GM19023 (cell line): ENCODE measurements at regions not wholly inside any gene's neighbourhood (a gene's known extent, or its start where the extent isn't known, plus 50 kb on each side); places are given as distances from the start of the nearest gene placed in this dataset.
"Not testable (repeated sequence)": the region's sequence is repeated elsewhere in the genome, so short reads cannot be mapped to it uniquely, and the experiment has no call there.

Experiments
- ATAC-seq: cut with Tn5 transposase; IDR thresholded peaks from one replicate; pipeline ENCODE4 v1.9.1; 2021; ENCODE audit warnings: mild to moderate bottlenecking, moderate library complexity; ENCODE audit not compliant: unreplicated experiment

- no peak for ATAC-seq
Observed at GRCh38 chr18:30245766-30246455, 796.6 kb downstream of the DSC3 start.

DNA sequence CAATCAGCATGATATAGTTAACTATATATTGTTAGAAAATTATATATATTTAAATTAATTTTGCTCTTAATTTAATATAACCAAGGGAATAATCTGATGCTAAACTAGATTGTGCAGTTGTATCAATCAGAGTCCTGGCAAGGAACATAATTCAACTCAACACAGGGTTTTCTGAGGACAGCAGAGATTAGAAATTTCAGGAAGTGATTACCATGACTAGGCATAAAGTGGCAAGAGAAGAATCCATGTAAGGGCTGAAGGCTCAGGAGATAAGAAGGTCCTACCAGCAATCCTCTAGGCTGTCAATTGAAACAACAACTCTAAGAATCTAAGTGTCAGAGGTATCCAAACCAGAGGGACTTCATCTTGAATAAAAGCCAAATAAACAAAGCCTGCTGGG is 807.8 kb downstream of the DSC3 start:
- ATAC-seq = no peak

DNA sequence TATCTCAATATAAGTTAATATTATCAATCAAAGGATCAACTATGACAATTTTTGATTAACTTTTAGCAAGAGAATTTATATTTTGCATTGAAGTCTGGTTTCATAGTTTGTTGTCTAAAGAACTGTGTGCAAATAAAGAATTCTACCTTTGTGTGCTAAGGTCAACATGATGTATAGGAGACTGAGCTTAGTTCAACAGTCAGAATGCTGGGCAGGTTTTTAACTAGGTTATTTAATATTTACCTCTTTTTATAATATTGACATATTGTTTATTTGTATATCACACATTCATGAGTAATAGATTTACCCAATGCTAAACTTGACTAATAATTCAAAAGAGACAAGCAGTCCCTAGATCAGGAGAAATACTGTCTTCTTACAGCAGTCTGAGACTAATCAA is 831.4 kb downstream of the DSC3 start:
- no peak for ATAC-seq

GRCh38 chr18:30208546-30208945 is 834.0 kb downstream of the DSC3 start:
- no peak for ATAC-seq

DNA sequence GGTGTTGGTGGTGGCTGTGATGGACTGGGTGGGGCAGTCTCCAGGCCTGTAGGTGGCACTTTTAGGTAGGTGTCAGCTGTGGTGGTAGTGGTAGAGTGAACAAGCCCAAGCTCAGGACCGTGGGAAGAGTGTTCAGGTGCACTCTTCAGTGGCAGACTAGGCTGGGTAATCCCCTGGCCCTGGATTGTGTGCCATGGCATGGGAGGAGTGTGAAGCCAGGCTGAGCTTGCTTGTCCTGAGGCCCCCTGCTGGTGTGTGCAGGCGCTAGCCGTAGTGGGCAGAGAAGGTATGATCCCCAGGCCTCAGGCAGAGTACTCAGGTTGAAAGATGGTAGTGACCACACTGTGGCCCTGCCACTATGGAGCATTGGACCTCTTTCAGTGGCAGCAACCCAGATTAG is 850.3 kb downstream of the DSC3 start:
- no peak for ATAC-seq

DNA sequence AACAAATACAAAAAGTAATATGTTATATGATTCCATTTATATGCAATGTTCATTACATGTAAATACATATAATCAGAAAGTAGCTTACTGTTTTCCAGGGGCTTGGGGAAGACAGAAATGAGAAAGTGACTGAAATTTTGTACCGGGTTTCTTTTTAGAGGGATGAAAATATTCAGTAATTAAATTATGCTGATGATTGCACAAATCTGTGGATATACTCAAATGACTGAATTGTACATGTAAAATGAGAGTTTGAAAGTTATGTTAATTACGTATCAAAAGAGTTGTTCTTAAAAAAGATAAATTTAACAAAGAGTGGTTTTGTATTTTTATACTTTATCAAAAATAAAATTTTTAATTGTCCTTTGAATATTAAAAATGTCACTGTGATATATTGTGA is 856.3 kb downstream of the DSC3 start:
- ATAC-seq = no peak

- ATAC-seq = no peak
Observed at GRCh38 chr18:30177056-30177455, 865.5 kb downstream of the DSC3 start.

- ATAC-seq = no peak
Observed at GRCh38 chr18:30175621-30176225, 866.8 kb downstream of the DSC3 start.

DNA sequence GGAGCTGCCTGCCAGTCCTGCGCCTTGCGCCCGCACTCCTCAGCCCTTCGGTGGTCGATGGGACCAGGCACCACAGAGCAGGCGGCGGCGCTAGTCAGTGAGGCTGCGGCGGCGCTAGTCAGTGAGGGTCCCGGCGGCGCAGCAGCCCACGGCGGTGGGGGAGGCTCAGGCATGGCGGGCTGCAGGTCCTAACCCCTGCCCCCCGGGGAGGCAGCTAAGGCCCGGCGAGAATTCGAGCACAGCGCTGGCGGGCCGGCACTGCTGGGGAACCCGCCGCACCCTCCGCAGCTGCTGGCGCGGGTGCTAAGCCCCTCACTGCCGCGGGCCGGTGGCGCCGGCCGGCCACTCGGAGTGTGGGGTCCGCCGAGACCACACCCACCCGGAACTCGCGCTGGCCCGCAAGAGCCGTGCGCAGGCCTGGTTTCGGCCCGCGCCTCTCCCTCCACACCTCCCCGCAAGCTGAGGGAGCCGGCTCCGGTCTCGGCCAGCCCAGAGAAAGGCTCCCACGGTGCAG is 867.4 kb downstream of the DSC3 start:
- ATAC-seq = no peak

DNA sequence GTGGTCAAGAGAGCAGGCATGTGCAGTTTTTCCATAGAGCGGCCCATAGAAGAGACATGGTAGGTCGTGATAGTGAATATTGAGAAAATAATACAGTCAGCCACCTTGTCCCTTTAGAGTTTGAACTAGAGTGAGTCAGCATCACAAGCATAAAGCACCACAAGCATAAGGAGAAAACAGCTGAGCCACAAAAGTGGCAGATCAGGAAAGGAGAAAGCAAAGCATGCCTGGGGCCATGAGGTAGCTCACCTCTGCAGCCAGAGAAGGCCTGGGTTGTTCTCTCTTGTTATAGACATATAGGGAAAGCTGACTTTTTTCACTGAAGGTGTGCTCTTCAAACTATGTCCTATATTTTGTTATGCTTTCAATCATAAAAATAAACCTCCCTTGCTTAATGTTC is 879.0 kb downstream of the DSC3 start:
- ATAC-seq = no peak

DNA sequence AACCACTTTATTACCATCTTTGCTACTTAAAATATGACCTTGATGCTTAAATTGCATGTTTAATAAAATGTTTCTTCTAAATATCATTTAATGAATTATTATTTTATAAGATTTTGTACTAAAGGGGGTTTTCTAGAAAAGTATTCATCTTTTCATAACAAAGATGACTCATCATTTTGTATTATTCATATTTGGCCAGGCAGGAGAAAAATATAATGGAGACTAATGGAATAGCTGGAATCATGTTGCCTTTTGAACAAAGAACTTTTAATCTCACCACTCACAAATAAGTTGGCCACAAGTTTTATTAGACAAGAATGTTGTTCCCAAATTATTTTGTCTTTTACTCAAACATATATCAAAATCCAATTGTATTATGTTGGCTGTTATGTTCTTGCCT is 882.4 kb downstream of the DSC3 start:
- ATAC-seq = no peak

DNA sequence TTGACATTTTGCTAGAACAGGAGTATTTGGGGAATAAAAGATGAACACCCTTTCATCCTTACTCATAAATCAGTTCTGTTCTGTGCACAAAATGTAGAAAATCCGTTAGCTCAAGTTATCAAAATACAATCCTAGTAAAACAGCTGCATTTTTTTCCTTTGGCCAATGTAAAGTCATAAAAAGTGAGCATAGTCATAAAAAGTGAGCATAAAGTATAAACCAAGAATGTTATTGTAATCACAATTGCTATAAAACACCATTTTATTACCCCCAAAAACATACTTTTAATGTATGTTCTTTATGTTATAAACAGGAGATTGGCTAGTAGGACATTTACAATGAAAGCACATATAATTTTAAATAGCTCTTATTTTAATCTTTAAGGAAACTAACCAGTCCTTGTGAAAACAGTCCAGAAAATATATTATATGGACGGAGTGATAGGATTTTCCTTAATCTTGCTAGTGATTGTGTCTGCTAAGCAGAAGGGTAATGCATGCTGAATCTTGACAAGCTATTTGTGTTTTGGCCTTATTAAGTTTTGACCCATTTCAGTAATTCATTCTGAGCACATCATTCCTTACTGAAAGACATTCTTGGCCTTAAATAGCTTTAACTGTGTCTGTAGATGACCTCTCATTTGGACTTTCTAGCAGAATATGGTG is 891.8 kb downstream of the DSC3 start:
- ATAC-seq = no peak

GRCh38 chr18:30149585-30149984 is 893.0 kb downstream of the DSC3 start:
- no peak for ATAC-seq

DNA sequence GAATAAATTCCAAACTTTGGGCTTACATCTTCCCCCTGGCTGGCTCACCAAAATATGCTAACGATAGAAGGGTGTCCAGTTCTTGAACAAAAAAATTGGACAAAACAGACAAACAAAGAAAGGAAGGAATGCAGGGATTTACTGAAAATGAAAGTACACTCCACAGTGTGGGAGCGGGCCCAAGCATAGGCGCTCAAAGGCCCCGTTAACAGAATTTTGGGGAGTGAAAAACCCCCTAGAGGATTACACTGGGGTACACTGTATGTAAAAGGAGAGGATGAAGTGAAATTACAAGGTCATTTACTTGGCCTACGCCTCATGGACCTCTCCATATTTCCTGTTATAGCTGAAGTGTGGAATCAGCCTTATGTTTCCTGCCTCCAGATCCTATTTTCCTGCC is 899.7 kb downstream of the DSC3 start:
- ATAC-seq = no peak

- no peak for ATAC-seq
Observed at GRCh38 chr18:30142248-30142647, 900.3 kb downstream of the DSC3 start.

DNA sequence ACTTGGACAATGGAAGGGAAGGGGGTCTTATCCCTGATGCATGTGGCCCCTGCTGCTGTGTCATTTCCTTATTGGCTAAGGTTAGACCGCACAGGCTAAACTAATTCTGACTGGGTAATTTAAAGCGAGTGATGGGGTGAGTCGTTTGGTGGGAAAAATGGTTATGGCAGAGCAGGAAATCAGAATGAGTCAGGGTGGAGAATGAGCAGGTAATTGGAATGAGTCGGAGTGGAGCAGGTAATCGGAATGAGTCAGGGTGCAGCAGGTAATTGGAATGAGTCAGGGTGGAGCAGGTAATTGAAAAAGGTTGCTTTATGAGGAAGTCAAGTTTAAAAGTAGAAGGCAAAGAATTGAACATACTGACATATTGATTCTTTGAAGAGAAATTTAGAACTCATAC is 901.0 kb downstream of the DSC3 start:
- not testable (repeated sequence) for ATAC-seq

DNA sequence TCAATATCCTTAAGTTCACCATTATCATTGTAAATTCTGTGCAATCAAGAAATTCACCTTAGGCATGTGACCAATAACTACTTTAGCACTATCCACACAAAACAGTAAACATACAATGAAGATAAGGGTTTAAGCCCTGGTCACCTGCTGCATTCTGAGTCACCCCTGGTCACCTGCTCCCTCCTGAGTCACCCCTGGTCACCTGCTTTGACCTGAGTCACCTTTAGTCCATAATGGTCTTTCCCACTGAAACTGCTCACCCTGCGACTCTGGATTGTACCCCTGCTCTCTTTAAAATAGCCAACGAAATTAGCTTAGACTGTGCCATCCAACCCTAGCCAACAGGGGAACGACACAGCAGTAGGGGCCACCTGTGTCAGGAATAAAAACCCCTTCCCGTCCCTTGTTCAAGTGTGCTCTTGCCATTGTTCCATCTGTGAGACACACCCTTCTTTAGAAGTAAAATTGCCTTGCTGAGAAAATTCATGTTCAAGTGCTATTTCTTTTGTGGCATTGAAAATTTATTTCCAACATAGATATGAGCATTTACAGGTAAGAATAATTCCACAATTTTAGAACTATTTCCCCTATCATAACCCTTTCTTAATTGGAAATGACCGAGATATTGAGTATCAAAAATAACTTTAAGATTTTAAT is 902.8 kb downstream of the DSC3 start:
- no peak for ATAC-seq

GRCh38 chr18:30135938-30136337 is 906.6 kb downstream of the DSC3 start:
- no peak for ATAC-seq

DNA sequence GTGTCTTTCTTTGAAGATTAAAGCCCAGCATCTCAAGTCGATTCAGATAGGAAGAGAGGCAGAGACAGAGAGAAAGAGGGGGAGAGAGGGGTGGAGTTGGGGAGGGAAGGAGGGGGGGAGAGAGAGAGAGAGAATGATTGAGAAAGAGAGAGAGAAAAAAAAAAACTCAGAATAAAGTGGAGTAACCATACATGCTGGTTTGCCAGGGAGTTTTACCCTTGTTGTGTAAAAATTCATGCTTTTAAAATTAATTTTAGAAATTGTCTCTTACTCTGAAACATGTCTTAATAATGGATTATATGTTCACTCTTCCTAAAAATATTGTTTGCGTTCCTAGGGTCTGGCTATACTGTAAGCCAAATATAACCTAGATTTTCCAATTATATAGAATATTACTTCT is 908.5 kb downstream of the DSC3 start:
- ATAC-seq = no peak

DNA sequence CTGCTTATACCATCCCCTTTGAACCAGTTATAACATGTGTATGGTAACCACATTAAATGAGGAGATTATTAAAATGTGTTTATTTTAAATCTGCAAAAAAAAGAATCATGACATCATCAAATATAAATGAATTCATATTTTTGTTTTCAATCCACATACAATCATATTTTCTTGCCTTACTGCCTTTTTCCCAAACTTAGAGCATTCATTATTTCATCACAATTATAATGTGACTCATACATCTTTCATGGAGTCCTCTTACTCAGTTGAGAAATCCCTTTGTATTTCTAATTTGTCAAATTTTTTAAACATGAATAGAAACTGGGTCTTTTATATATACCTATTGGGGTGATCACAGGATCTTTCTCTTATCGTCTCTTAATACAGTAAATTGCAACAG is 909.6 kb downstream of the DSC3 start:
- ATAC-seq = no peak

- no peak for ATAC-seq
Observed at GRCh38 chr18:30121397-30121796, 921.1 kb downstream of the DSC3 start.

- no peak for ATAC-seq
Observed at GRCh38 chr18:30113454-30113853, 929.1 kb downstream of the DSC3 start.
